ENCODE measurements at regions not wholly inside any gene's neighbourhood (a gene's known extent, or its start where the extent isn't known, plus 50 kb on each side); places are given as distances from the start of the nearest gene placed in this dataset.

GRCh38 chr18:54023471-54023870, 201.0 kb downstream of the MBD2 start:
- FAIRE-seq, result no peak
- DNase-seq (ENCODE audit: low spot score in 2 of 2), result no peak

GRCh38 chr18:54020966-54021365, 203.5 kb downstream of the MBD2 start:
- FAIRE-seq, result no peak

GRCh38 chr18:54020156-54020745, 204.2 kb downstream of the MBD2 start:
- DNase-seq (ENCODE audit: low spot score in 2 of 2) (no peak), FAIRE-seq (no peak)

More at GRCh38 chr18:54020966-54021365, 203.5 kb downstream of the MBD2 start:
- DNase-seq (ENCODE audit: low spot score in 2 of 2), result no peak

- DNase-seq (ENCODE audit: low spot score in 2 of 2) (no peak), FAIRE-seq (no peak)
These were observed 204.8 kb downstream of the MBD2 start for GRCh38 chr18:54019641-54020040.

GRCh38 chr18:54013452-54013851, 211.0 kb downstream of the MBD2 start:
- FAIRE-seq (no peak), DNase-seq (ENCODE audit: low spot score in 2 of 2) (no peak)

- no peak for FAIRE-seq
- no peak for DNase-seq (ENCODE audit: low spot score in 2 of 2)
These were observed 219.6 kb downstream of the MBD2 start for GRCh38 chr18:54004828-54005227.

GRCh38 chr18:54003195-54003594, 221.3 kb downstream of the MBD2 start:
- DNase-seq (ENCODE audit: low spot score in 2 of 2) (no peak), FAIRE-seq (no peak)

DNA sequence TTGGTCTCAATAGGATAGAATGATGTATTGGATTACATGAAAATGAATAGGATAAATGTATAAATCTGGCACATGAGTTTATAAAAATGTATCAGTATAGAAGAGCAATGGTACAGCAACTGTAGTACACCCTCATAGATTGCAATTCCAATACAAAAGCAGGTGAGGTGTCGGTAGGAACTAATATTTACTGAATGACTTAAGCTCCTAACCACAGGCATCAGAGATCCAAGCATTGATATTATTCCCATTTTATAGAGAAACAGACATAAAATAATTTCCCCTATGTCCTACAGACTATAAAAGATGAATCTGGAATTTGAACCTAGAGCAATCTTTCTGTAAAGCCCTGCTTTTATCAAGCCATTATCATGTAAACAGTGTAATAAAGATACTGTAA, 227.4 kb downstream of the MBD2 start:
- FAIRE-seq (no peak), DNase-seq (ENCODE audit: low spot score in 2 of 2) (no peak)

- DNase-seq (ENCODE audit: low spot score in 2 of 2), result no peak
- FAIRE-seq, result no peak
These were observed 230.5 kb downstream of the MBD2 start for GRCh38 chr18:53994016-53994415.

GRCh38 chr18:53991805-53992204, 232.7 kb downstream of the MBD2 start:
- DNase-seq (ENCODE audit: low spot score in 2 of 2) (no peak), FAIRE-seq (no peak)

DNA sequence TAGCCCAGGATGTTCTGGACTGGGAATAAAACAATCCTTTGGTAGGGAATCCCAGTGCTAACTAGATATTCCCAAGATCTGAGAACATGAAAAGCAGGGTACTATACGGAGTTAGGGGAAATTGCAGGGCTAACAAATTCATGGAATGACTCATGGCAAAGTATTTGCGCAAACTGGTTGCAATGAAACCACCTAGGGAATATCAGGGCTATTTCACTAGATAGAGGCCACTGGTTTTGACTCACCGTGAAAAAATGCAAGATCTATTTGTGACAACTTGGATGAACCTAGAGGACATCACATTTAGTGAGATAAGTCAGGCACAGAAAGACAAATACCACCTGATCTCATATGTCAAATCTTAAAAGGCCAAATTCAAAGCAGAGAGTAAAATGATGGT, 233.3 kb downstream of the MBD2 start:
- no peak for FAIRE-seq
- no peak for DNase-seq (ENCODE audit: low spot score in 2 of 2)

- no peak for DNase-seq (ENCODE audit: low spot score in 2 of 2)
- no peak for FAIRE-seq
These were observed 234.0 kb downstream of the MBD2 start for GRCh38 chr18:53990485-53990884.

DNA sequence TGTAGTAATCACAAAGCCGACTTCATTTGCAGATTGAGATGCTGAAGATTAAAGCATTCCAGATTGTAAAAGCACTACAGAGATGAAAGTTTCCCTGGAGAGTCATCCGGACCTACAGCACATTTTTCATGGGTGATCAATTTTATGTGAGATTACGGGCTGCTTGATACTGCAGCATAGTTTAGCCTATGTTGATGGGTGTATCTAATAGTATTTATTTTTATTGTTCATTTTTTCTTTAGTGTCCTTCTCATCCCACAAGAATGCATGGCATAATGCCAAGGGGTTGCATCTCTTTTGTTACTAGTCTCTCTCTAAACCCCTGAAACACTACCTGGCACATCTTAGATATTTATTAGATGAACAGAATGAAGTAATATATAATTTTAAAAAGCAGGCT, 240.4 kb downstream of the MBD2 start:
- FAIRE-seq (no peak), DNase-seq (ENCODE audit: low spot score in 2 of 2) (no peak)

- FAIRE-seq (no peak), DNase-seq (ENCODE audit: low spot score in 2 of 2) (no peak)
These were observed 253.1 kb downstream of the MBD2 start for GRCh38 chr18:53971331-53971730.

DNA sequence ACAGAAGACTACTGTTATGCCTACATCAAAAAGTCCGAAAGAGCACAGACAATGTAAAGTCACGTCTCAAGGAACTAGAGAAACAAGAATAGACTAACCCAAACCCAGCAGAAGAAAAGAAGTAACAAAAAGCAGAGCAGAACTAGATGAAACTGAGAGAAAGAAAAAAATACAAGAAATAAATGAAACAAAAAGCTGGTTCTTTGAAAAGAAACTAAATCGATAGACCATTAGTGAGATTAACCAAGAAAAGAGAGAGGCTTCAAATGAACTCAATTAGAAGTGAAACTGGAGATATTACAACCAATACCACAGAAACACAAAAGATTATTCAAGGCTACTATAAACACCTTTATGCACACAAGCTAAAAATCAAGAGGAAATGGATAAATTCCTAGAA, 271.8 kb downstream of the MBD2 start:
- FAIRE-seq (no peak), DNase-seq (ENCODE audit: low spot score in 2 of 2) (no peak)

- no peak for FAIRE-seq
- no peak for DNase-seq (ENCODE audit: low spot score in 2 of 2)
These were observed 273.9 kb downstream of the MBD2 start for GRCh38 chr18:53950545-53950944.

DNA sequence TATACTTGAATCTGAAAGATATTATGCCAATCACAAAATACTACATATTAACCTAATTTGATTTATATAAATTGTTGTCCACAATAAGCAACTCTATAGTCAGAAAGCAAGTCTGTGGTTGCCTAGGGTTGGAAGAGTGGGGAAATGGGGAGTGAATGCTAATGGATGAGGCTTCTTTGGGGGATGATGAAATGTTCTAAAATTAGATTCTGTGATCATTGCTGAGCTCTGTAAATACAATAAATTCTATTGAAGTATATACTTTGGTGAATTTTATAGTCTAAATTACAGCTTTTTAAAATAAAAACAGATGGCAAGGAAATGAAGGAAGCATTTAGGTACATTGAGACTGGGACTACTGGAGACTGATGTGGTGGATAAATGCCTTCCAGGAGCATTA, 275.5 kb downstream of the MBD2 start:
- DNase-seq (ENCODE audit: low spot score in 2 of 2), result no peak
- FAIRE-seq, result no peak

- DNase-seq (ENCODE audit: low spot score in 2 of 2), result no peak
- FAIRE-seq, result no peak
These were observed 277.3 kb downstream of the MBD2 start for GRCh38 chr18:53947092-53947640.

DNA sequence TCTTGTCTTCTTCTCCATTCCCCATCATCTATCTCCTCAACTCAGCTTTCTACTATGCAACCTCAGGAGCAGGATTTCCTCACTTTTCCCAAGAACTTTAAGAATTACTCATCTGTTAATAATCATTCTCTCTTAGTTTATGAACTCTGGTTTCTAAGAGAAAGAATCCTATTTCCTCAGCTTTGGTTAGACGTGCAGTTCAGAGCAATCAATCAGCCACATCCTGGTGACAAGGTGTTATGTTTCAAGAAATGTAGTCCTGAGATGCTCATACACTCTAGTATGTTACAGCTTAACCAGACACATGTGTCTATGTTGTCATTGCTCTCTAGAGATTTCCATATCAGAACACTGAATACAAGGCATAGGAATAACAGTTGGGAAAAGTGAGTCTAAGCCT, 277.9 kb downstream of the MBD2 start:
- DNase-seq (ENCODE audit: low spot score in 2 of 2), result no peak
- no peak for FAIRE-seq

GRCh38 chr18:53944721-53945120, 279.7 kb downstream of the MBD2 start:
- no peak for DNase-seq (ENCODE audit: low spot score in 2 of 2)

GRCh38 chr18:53943326-53943860, 281.1 kb downstream of the MBD2 start:
- DNase-seq (ENCODE audit: low spot score in 2 of 2), result no peak
- no peak for FAIRE-seq

More at GRCh38 chr18:53944721-53945120, 279.7 kb downstream of the MBD2 start:
- FAIRE-seq, result no peak

DNA sequence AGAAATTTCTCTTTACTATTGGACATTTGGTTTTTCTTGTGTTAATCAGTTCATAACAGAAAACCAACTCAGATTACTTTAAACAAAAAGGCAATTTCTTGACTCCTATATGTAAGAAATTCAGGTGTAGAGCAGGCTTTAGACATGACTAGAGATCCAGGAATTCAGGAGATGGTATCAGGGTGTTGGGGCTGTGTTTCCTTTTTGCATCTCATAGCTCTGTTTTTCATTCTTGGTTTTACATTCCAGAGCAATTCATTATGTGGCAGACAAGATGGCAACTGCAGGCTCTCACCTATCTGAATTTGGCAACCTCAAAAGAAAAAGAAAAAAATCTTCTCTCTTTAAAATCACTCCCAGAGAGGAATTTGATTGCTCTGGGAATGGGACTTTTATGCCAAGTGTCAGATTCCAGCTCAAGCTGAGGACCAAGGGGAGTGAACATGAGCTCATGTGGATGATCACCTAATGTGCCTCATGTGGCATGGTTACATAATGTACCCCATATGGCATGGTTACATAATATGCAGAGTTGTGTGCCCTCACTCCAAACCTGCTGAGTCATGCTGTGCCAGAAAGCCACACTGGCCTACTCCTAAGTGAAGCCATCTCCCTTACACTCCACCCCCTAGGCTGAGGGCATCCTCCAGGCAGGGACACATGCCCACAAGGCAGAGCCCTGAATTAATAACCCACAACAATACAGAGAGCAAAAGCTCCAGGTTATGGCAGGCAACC, 282.7 kb downstream of the MBD2 start:
- DNase-seq (ENCODE audit: low spot score in 2 of 2) (no peak), FAIRE-seq (no peak)
